B cell (primary cell): ENCODE measurements at regions not wholly inside any gene's neighbourhood (a gene's known extent, or its start where the extent isn't known, plus 50 kb on each side); places are given as distances from the start of the nearest gene placed in this dataset.

Experiments used
- ATAC-seq: fragments of 200-7000 bp; cut with Tn5 transposase; one replicate; pipeline ENCODE4 v1.10.0; 2021; ENCODE audit warnings: low read depth, mild to moderate bottlenecking, moderate number of reproducible peaks, moderate library complexity
- CTCF ChIA-PET: fragments of 350-600 bp; sonication (Branson Sonifier 250); formaldehyde crosslinking; loops from one replicate; lab custom pipeline; 2021; ENCODE audit warnings: antibody characterized with exemption, inconsistent platforms; lab: Charles Lee
- POLR2A ChIA-PET: fragments of 350-600 bp; sonication (Branson Sonifier 250); formaldehyde crosslinking; loops from one replicate; lab custom pipeline; 2021; ENCODE audit warnings: antibody characterized with exemption; lab: Charles Lee
- DNase-seq: peaks from one replicate; pipeline ENCODE4 v3.0.0; 2013
- H2AFZ ChIP-seq: 2 replicates; pipeline ENCODE4 v1.6.1; 2012; ENCODE audit warnings: mild to moderate bottlenecking, low read depth, low read length; ENCODE audit not compliant: insufficient read depth, poor library complexity, severe bottlenecking
- H3K27ac ChIP-seq, 2 donors: 1 replicate in 1 of 2; 2 replicates in 1 of 2; pipeline ENCODE4 v1.5.1; 2012 to 2013; ENCODE audit warnings: low read length in 2 of 2, mild to moderate bottlenecking in 2 of 2, moderate library complexity in 1 of 2
- H3K27me3 ChIP-seq, 4 experiments: fragments of 200-600 bp in 1 of 4; sonication (generic) in 1 of 4; replicated peaks in 1 of 4; 1 replicate in 2 of 4; 2 replicates in 2 of 4; pipeline versions ENCODE4 v1.6.1 to v1.7.0; 2013 to 2016; ENCODE audit warnings: low read length in 3 of 4, mild to moderate bottlenecking in 2 of 4, mixed read lengths in 1 of 4, moderate library complexity in 1 of 4; ENCODE audit not compliant: insufficient read depth in 4 of 4, control insufficient read depth in 3 of 4; ENCODE audit errors: control extremely low read depth in 1 of 4
- H3K36me3 ChIP-seq, 2 experiments: replicated peaks in 1 of 2; 1 replicate in 1 of 2; 2 replicates in 1 of 2; pipeline versions ENCODE4 v1.6.1 to v1.7.1; 2013; ENCODE audit warnings: low read length in 1 of 2; ENCODE audit not compliant: insufficient read depth in 2 of 2, control insufficient read depth in 1 of 2; ENCODE audit errors: control extremely low read depth in 1 of 2, extremely low read depth in 1 of 2
- H3K4me1 ChIP-seq, 2 donors: fragments of 200-600 bp in 1 of 2; sonication (generic) in 1 of 2; 1 replicate in 1 of 2; 2 replicates in 1 of 2; pipeline versions ENCODE4 v1.5.1 to v1.6.1; 2013 to 2017; ENCODE audit warnings: low read length in 2 of 2; ENCODE audit not compliant: control insufficient read depth in 2 of 2, insufficient read depth in 2 of 2
- H3K4me2 ChIP-seq: replicated peaks from 2 replicates; pipeline ENCODE3; 2012; ENCODE audit warnings: mild to moderate bottlenecking, low read depth, low read length; ENCODE audit not compliant: poor library complexity, severe bottlenecking
- H3K4me3 ChIP-seq, 5 experiments: fragments of 200-600 bp in 1 of 5; sonication (generic) in 1 of 5; 1 replicate in 3 of 5; 2 replicates in 2 of 5; pipeline versions ENCODE4 v1.5.1 to v1.7.0; 2011 to 2016; ENCODE audit warnings: low read length in 4 of 5, mild to moderate bottlenecking in 4 of 5, low read depth in 2 of 5, control low read depth in 1 of 5, moderate library complexity in 1 of 5; ENCODE audit not compliant: insufficient read depth in 1 of 5; ENCODE audit errors: control extremely low read depth in 1 of 5, extremely low read depth in 1 of 5
- H3K79me2 ChIP-seq: fragments of 200-600 bp; sonication (generic); one replicate; pipeline ENCODE4 v1.6.0; 2016; ENCODE audit warnings: low read length; ENCODE audit not compliant: control insufficient read depth, insufficient read depth
- H3K9ac ChIP-seq: fragments of 200-600 bp; sonication (generic); 2 replicates; pipeline ENCODE4 v1.6.1; 2017; ENCODE audit warnings: mild to moderate bottlenecking, low read length, moderate library complexity
- H3K9me3 ChIP-seq, 3 donors: one replicate each; pipeline versions ENCODE4 v1.6.1 to v1.7.1; 2013; ENCODE audit warnings: low read length in 2 of 3; ENCODE audit not compliant: control insufficient read depth in 2 of 3, insufficient read depth in 1 of 3; ENCODE audit errors: control extremely low read depth in 1 of 3
- H4K20me1 ChIP-seq: 2 replicates; pipeline ENCODE4 v1.6.0; 2012; ENCODE audit warnings: mild to moderate bottlenecking, low read length; ENCODE audit not compliant: insufficient read depth, control insufficient read depth, poor library complexity, severe bottlenecking
- H3K27ac Mint-ChIP-seq: one replicate; pipeline ENCODE4 v1.8.0; 2021; ENCODE audit warnings: mixed read lengths
- H3K27me3 Mint-ChIP-seq: one replicate; pipeline ENCODE4 v1.8.0; 2021; ENCODE audit warnings: mixed read lengths
- H3K4me1 Mint-ChIP-seq: one replicate; pipeline ENCODE4 v1.8.0; 2021; ENCODE audit warnings: mixed read lengths
- H3K4me3 Mint-ChIP-seq: one replicate; pipeline ENCODE4 v1.8.0; 2021; ENCODE audit warnings: mixed read lengths
- H3K9me3 Mint-ChIP-seq: one replicate; pipeline ENCODE4 v1.8.0; 2022; ENCODE audit warnings: mixed read lengths; ENCODE audit not compliant: insufficient read depth
- CTCF ChIP-seq: fragments of 200-600 bp; IDR thresholded peaks from one replicate; pipeline ENCODE4 v1.8.0; 2022; ENCODE audit warnings: antibody characterized with exemption, mild to moderate bottlenecking
- EZH2 ChIP-seq: IDR thresholded peaks from 2 replicates; pipeline ENCODE4 v1.6.1; 2012; ENCODE audit warnings: borderline replicate concordance, low read depth, mild to moderate bottlenecking, moderate library complexity, low read length; ENCODE audit not compliant: insufficient read depth, poor library complexity, severe bottlenecking
- whole genome bisulfite sequencing: methylation state at CpG from one replicate; pipeline ENCODE4 v1.1.5; 2013; ENCODE audit warnings: missing lambda C conversion rate; ENCODE audit not compliant: insufficient coverage; 5-methylcytosine and 5-hydroxymethylcytosine counted together
- intact Hi-C: fragments of 100-400 bp; cut with micrococcal nuclease; formaldehyde crosslinking; loops from one replicate; pipeline ENCODE4 v1.10.0; 2022

GRCh38 chr7:153152801-153153422 lies 393.4 kb downstream of the ACTR3B start:
- ATAC-seq, result no peak
- no peaks in the 10 kb centered on the region for H3K27me3 ChIP-seq
- no peak overlapping the region for H3K27ac ChIP-seq
- no peak for DNase-seq
- Mint-ChIP-seq H3K9me3 (peaks cover 9% of the 10 kb centered on the region), H3K4me3 (no peak overlapping the region), H3K4me1 (no peaks in the 10 kb centered on the region), H3K27me3 (no peaks in the 10 kb centered on the region), H3K27ac (no peak overlapping the region)
- no peak overlapping the region for H3K4me2 ChIP-seq
- H3K4me1 ChIP-seq, result no peaks in the 10 kb centered on the region
- H3K36me3 ChIP-seq, result no peaks in the 10 kb centered on the region
- peaks cover 0 to 13% (median 0%) of the 10 kb centered on the region in 3 donors for H3K9me3 ChIP-seq
- H3K9ac ChIP-seq, result no peak overlapping the region
- CTCF ChIA-PET, result no interaction called here
- 55% methylated on average over 6 of the region's 8 CpGs for WGBS
- H3K4me3 ChIP-seq, result no peak overlapping the region
- intact Hi-C loops, result no loop called here
- H3K79me2 ChIP-seq, result no peaks in the 10 kb centered on the region
- POLR2A ChIA-PET, result no interaction called here
- TF ChIP-seq CTCF, result no peak
- TF ChIP-seq EZH2, result no peak
- H2AFZ ChIP-seq, result no peak overlapping the region
- H4K20me1 ChIP-seq, result no peaks in the 10 kb centered on the region

GRCh38 chr7:153158149-153158548 lies 398.6 kb downstream of the ACTR3B start:
- Mint-ChIP-seq H3K27me3 (no peaks in the 10 kb centered on the region), H3K4me1 (no peaks in the 10 kb centered on the region), H3K9me3 (peaks cover 6% of the 10 kb centered on the region), H3K4me3 (no peak overlapping the region), H3K27ac (no peak overlapping the region)
- Histone ChIP-seq H4K20me1 (no peaks in the 10 kb centered on the region), H3K9ac (no peak overlapping the region), H3K27ac (no peak overlapping the region), H3K4me2 (no peak overlapping the region), H3K27me3 (no peaks in the 10 kb centered on the region), H3K4me1 (no peaks in the 10 kb centered on the region), H3K79me2 (no peaks in the 10 kb centered on the region), H3K4me3 (no peak overlapping the region), H2AFZ (no peak overlapping the region), H3K9me3 (peaks cover 0 to 17% (median 0%) of the 10 kb centered on the region in 3 donors), H3K36me3 (no peaks in the 10 kb centered on the region)
- TF ChIP-seq EZH2, result no peak
- no peak for TF ChIP-seq CTCF
- WGBS, result 40% methylated on average over 1 of the region's 3 CpGs
- no peak for ATAC-seq
- CTCF ChIA-PET, result no interaction called here
- intact Hi-C loops, result no loop called here
- POLR2A ChIA-PET, result no interaction called here
- DNase-seq, result no peak
